IPS-15b (cell line): ENCODE measurements at regions not wholly inside any gene's neighbourhood (a gene's known extent, or its start where the extent isn't known, plus 50 kb on each side); places are given as distances from the start of the nearest gene placed in this dataset.

Source experiments
- H3K27me3 ChIP-seq: one replicate; pipeline ENCODE4 v1.6.1; 2013; ENCODE audit warnings: low read length; ENCODE audit not compliant: control insufficient read depth, insufficient read depth
- H3K36me3 ChIP-seq: one replicate; pipeline ENCODE4 v1.6.1; 2013; ENCODE audit warnings: low read length; ENCODE audit not compliant: control insufficient read depth, insufficient read depth
- H3K4me1 ChIP-seq: one replicate; pipeline ENCODE4 v1.6.1; 2013; ENCODE audit warnings: mild to moderate bottlenecking, low read length; ENCODE audit not compliant: control insufficient read depth, insufficient read depth
- H3K4me3 ChIP-seq: one replicate; pipeline ENCODE4 v1.5.1; 2013; ENCODE audit warnings: low read depth, low read length
- H3K9ac ChIP-seq: one replicate; pipeline ENCODE4 v1.6.1; 2013; ENCODE audit warnings: low read depth, mild to moderate bottlenecking, low read length
- H3K9me3 ChIP-seq: one replicate; pipeline ENCODE4 v1.6.1; 2013; ENCODE audit warnings: mild to moderate bottlenecking, low read length; ENCODE audit not compliant: control insufficient read depth, insufficient read depth

DNA sequence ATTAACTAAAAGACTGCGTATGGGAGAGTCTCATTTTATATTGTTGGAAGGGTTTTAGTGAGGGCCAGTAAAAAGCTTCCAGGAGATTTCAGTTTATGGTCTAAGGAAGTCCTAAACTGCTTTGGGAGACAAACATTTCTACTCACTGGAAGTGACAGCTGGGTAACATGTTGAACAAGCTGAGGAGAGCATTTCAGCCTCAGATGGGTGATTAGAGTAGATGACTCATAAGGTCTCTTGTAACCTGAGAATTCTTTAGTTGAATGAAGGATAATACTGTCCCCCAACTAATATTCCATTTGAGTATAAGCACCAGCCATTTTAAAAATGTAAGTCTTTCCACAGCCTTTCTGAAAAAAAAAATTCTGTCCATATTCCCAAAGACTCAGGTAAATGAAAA, 218.0 kb upstream of the C9orf72 start:
- H3K27me3 ChIP-seq, result no peaks in the 10 kb centered on the region
- H3K9me3 ChIP-seq, result no peaks in the 10 kb centered on the region
- no peaks in the 10 kb centered on the region for H3K36me3 ChIP-seq
- no peak overlapping the region for H3K4me3 ChIP-seq
- H3K4me1 ChIP-seq, result no peaks in the 10 kb centered on the region
- H3K9ac ChIP-seq, result no peak overlapping the region

DNA sequence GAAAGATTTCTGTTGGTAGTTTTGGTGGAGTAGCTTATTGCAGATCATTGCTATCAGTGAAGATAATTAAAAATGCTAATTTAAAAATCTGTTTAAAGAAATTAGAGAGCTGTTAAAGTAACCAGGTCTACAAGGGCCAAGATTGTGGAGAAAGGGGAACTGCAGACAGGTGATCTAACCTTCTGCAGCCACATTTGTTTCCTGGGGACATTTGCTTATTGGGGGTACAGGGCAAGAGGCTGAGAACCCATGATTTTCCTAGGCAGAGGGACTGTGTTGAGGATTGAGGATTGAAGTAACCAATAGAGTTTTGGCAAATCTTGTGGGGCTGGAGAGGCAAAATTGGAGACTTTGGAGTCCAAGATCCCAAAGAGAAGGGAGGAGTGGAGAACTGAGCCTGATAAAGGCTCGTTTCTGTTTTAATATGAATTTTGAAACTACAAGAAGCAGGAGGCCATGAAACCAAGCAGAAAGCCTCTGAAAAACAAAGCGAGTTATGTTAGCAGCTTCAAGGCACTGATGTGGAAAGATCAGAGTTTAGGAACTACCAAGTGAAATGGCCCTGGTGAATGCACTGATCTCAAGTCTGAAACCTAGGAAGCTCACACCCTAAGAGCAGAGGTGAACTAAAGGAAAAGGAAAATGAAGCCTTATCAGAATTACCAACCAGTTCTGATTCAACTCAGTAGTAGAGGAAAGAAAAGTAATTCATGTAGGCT, 219.8 kb upstream of the C9orf72 start:
- no peaks in the 10 kb centered on the region for H3K4me1 ChIP-seq
- H3K9me3 ChIP-seq, result no peaks in the 10 kb centered on the region
- no peak overlapping the region for H3K9ac ChIP-seq
- H3K27me3 ChIP-seq, result no peaks in the 10 kb centered on the region
- H3K4me3 ChIP-seq, result no peak overlapping the region
- no peaks in the 10 kb centered on the region for H3K36me3 ChIP-seq

DNA sequence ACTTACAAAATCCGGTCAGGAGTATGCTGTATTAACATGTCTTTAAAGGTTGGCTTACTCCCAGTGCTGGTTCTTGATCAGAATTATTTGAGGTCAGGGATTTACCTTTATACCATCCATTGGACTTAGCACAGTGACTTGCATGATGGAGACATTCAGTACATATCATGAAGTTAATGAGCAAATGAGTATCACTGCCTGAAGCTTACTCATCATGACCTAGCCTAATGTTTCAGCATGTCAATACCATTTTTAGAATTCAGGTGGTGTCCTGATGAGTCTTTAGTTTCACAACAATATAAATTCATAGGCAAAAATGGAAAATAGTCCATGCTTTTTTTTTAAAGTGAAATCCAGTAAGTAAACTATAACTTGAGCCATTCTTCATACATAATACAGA, 226.0 kb upstream of the C9orf72 start:
- no peaks in the 10 kb centered on the region for H3K9me3 ChIP-seq
- no peaks in the 10 kb centered on the region for H3K4me1 ChIP-seq
- H3K27me3 ChIP-seq, result no peaks in the 10 kb centered on the region

DNA sequence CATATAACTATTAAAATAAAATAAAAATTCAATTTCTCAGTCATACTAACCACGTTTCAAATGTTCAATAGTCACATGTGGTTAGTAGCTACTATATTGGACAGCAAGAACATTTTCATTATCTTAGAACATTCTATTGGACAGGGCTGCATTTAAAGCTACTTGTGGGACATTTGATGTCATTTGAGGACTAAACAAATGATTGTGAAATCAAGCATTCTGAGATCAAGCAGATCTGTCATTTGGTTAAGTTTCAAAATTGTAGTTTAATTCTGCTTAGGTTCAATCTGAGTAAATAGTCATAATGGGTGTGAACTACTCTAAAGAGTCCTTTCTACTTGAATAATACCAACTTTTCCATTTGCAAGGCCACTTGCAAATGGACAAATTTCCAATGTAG, 226.9 kb upstream of the C9orf72 start:
- Histone ChIP-seq H3K9me3 (no peaks in the 10 kb centered on the region), H3K27me3 (no peaks in the 10 kb centered on the region), H3K4me3 (no peak overlapping the region), H3K36me3 (no peaks in the 10 kb centered on the region), H3K4me1 (no peaks in the 10 kb centered on the region), H3K9ac (no peak overlapping the region)

More for the DNA sequence above, 226.0 kb upstream of the C9orf72 start:
- Histone ChIP-seq H3K9ac (no peak overlapping the region), H3K36me3 (no peaks in the 10 kb centered on the region), H3K4me3 (no peak overlapping the region)

DNA sequence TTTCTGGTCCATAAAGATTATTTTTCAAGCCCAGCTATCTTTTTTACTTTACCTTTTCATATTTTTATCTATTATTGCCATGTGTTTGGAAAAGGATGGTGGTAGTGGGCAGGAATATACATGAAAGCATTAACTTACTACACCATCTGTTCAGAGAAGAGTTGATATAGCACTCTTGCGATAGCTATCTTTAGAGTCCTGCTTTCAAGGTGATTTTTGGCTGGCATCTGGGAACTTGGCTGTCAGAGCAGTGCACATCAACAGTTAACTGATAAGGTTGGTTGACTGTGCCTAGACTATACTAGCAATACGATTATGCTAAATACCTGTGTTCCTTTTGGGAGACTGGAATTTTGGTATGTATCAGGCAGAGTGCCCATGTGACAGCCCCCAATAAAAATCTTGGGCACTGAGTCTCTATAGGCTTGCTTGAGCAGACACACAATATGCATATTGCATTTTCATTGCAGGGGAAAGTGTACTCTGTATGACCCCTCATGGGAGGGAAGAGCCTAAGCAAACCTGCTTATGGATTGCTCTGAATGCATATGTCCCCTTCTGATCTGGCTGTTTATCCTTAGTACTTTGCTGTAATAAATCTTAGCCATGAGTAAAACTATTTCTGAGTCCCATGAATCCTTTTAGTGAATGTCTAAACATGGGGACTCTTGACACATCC, 227.6 kb upstream of the C9orf72 start:
- Histone ChIP-seq H3K4me1 (no peaks in the 10 kb centered on the region), H3K36me3 (no peaks in the 10 kb centered on the region), H3K4me3 (no peak overlapping the region), H3K9me3 (no peaks in the 10 kb centered on the region), H3K9ac (no peak overlapping the region), H3K27me3 (no peaks in the 10 kb centered on the region)

DNA sequence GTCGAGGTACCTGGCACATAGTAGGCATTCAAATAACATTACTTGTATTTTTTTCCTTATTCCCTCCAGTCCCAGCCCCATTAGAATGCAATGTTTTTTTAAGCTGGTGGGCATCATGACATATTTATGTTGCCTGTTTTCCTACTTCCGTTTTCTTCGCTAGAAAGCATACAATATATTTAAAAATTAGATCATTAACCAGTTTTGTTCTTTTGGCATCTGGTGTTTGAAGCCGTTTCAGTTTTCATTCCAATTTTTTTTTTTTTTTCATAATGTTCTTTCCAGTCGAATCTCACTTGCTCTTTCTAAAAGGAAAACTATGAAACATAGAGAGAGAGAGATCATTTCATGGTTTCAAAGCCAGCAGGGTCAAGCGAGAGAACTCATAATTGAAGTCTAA, 228.3 kb upstream of the C9orf72 start:
- H3K27me3 ChIP-seq, result no peaks in the 10 kb centered on the region
- H3K36me3 ChIP-seq, result no peaks in the 10 kb centered on the region
- no peak overlapping the region for H3K4me3 ChIP-seq
- H3K9ac ChIP-seq, result no peak overlapping the region
- no peaks in the 10 kb centered on the region for H3K9me3 ChIP-seq
- H3K4me1 ChIP-seq, result no peaks in the 10 kb centered on the region

DNA sequence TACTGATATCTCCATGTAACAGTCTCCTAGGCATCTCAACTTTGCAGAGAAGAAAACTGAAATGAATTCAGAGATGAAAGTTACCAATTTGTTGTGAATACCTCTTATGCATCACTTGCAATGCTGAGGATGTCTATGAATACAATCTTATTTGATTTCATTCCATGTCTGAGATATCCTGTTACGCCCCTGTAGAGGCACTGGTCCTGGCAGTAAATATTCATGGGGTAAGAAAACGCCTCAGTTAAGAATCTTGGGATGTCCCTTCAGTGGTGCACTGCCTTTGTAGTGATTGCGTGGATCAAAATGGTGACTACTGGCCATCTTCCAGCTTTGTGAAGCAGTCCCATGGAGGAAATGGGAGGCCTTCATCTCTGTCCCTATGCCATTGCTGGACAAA, 229.1 kb upstream of the C9orf72 start:
- Histone ChIP-seq H3K4me3 (no peak overlapping the region), H3K36me3 (no peaks in the 10 kb centered on the region), H3K27me3 (no peaks in the 10 kb centered on the region), H3K9me3 (no peaks in the 10 kb centered on the region), H3K9ac (no peak overlapping the region), H3K4me1 (no peaks in the 10 kb centered on the region)

DNA sequence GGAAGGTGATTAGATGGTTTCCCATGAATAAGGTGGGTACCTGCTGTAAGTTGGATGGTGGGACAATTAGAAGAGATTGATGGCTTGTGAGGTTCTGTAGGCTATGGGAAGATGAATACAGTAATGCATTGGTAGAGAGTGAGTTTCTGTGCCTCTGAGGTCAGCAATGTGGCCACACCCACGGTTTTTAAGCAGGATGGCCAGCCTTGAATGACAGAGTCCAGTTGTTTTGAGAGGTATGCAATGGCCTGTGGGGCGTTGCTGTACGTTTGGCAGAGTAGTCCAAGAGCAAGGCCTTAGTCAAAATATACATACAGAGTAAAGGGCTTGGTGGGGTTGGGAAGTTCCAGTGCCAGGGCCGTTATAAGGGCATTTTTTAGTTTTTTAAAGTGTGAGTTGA, 235.6 kb upstream of the C9orf72 start:
- Histone ChIP-seq H3K9ac (no peak overlapping the region), H3K36me3 (no peaks in the 10 kb centered on the region), H3K4me3 (no peak overlapping the region), H3K9me3 (no peaks in the 10 kb centered on the region), H3K4me1 (no peaks in the 10 kb centered on the region), H3K27me3 (no peaks in the 10 kb centered on the region)

DNA sequence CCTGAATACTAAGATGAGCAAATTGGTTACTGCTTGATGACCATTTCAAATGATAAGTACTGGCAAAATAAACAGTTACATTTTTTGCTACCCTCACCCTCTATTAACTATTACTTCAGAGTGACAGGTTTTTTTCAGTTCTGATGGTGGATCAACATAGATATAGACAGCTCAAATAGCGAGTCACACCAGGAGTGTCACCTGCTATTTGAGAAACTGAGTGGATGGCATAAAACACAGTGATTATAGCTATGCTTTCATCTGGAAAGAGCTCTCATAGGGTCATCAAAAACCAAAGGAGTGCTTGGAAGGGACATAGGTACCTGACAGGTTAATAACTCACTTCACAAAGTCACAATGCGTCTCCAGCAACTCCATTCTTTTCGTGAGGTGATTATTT, 244.5 kb upstream of the C9orf72 start:
- H3K9ac ChIP-seq, result no peak overlapping the region

DNA sequence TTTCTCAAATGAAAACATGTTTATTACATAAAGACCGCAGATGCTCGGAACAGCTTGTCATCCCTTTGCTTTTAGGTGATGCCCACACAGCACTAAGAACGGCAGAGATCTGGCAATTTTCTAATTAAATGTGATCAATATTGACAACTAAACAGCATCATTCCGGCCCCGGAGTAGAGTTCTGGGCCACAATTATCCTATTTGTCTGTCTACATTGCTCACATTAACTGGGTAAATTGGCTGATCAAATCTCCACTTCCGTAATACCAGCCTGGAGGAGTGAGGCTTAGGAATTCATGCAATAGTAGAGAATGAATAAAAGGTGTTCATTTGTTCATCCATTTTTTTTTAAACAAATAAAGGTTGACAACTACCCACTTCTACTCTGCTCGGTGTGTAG, 245.1 kb upstream of the C9orf72 start:
- Histone ChIP-seq H3K36me3 (no peaks in the 10 kb centered on the region), H3K9me3 (no peaks in the 10 kb centered on the region), H3K9ac (no peak overlapping the region), H3K4me1 (no peaks in the 10 kb centered on the region), H3K27me3 (no peaks in the 10 kb centered on the region), H3K4me3 (no peak overlapping the region)

More for the DNA sequence above, 244.5 kb upstream of the C9orf72 start:
- Histone ChIP-seq H3K4me1 (no peaks in the 10 kb centered on the region), H3K36me3 (no peaks in the 10 kb centered on the region), H3K27me3 (no peaks in the 10 kb centered on the region), H3K4me3 (no peak overlapping the region), H3K9me3 (no peaks in the 10 kb centered on the region)

DNA sequence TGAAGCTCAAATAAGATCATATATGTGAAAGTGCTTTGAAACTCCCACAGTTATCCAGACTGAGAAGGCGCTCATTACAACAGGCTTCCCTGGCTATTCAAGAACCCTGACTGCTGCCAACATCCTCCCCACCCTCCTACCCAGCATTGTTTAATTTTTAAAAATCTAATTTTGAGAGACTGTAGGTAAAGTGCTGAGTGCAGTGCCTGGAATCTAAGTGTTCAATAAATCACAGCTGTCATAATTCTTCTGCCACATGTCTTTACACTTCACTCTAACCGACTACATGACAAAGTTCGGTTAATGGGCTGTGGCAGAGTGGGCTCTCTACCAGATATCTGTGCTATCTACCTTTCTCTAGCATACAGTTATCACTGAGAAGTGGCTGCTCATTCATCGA, 255.6 kb upstream of the C9orf72 start:
- H3K4me1 ChIP-seq, result no peaks in the 10 kb centered on the region

DNA sequence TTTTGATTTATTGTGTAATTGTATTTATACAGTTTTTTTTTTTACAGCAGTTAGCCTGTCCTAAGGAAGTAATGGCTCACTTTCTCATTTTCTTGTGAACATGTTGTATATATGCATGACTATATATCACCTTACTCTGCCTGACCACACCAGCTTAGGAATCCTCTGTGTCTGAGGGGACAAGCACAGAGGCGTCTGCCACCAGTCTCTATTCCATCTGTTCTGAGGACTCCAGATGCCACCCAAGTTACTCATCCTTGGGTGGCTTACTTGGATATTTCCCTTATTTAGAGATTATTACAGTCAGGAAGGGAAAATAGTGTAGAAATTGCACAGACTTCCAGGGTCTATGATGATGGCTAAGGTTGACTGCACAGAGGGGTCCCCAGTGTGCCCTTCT, 256.3 kb upstream of the C9orf72 start:
- no peak overlapping the region for H3K9ac ChIP-seq
- no peaks in the 10 kb centered on the region for H3K27me3 ChIP-seq
- H3K4me1 ChIP-seq, result no peaks in the 10 kb centered on the region
- no peaks in the 10 kb centered on the region for H3K9me3 ChIP-seq
- no peaks in the 10 kb centered on the region for H3K36me3 ChIP-seq
- H3K4me3 ChIP-seq, result no peak overlapping the region

More for the DNA sequence above, 255.6 kb upstream of the C9orf72 start:
- no peak overlapping the region for H3K4me3 ChIP-seq
- H3K9me3 ChIP-seq, result no peaks in the 10 kb centered on the region
- H3K27me3 ChIP-seq, result no peaks in the 10 kb centered on the region
- no peak overlapping the region for H3K9ac ChIP-seq
- no peaks in the 10 kb centered on the region for H3K36me3 ChIP-seq
